Endothelial cell of umbilical vein (primary cell): ENCODE measurements at regions not wholly inside any gene's neighbourhood (a gene's known extent, or its start where the extent isn't known, plus 50 kb on each side); places are given as distances from the start of the nearest gene placed in this dataset.

Experiments used
- BruUV-seq: library from RNA; stranded (reverse); fragments of 400-500 nt; replicated peaks from 2 replicates; lab custom pipeline; 2021; lab: Mats Ljungman, UMichigan
- CTCF ChIA-PET: fragments of 300-600, 350-600 bp; sonication (Branson Sonifier 250); formaldehyde crosslinking; loops from one replicate; lab custom pipeline; 2021; ENCODE audit warnings: antibody characterized with exemption, inconsistent platforms; lab: Charles Lee
- POLR2A ChIA-PET: fragments of 300-600, 350-600 bp; sonication (Branson Sonifier 250); formaldehyde crosslinking; loops from one replicate; lab custom pipeline; 2021; ENCODE audit warnings: antibody characterized with exemption, inconsistent platforms; lab: Charles Lee
- DNase-seq: peaks from one replicate; pipeline ENCODE4 v3.0.0-alpha.2; 2011; ENCODE audit warnings: low read depth, low spot score
- FAIRE-seq: peaks from 2 replicates; lab custom pipeline; 2011; peaks lifted over from hg19 to GRCh38; lab: Jason Lieb, UNC
- H2AFZ ChIP-seq: 2 replicates; pipeline ENCODE4 v1.6.0; 2012; ENCODE audit warnings: low read depth, low read length, control low read depth, inconsistent platforms
- H3K27ac ChIP-seq: 2 replicates; pipeline ENCODE4 v1.5.1; 2011; ENCODE audit warnings: low read depth, mild to moderate bottlenecking, control low read depth, low read length, moderate library complexity; ENCODE audit not compliant: insufficient read depth
- H3K27me3 ChIP-seq, 2 experiments: 2 replicates each; pipeline versions ENCODE4 v1.6.0 to v1.6.1; 2011; ENCODE audit warnings: low read length in 2 of 2, mixed read lengths in 1 of 2; ENCODE audit not compliant: control insufficient read depth in 2 of 2, insufficient read depth in 2 of 2
- H3K36me3 ChIP-seq, 2 experiments: 2 replicates in 1 of 2; 3 replicates in 1 of 2; pipeline ENCODE4 v1.5.1; 2011; ENCODE audit warnings: low read length in 2 of 2, mild to moderate bottlenecking in 1 of 2, moderate library complexity in 1 of 2; ENCODE audit not compliant: control insufficient read depth in 2 of 2, insufficient read depth in 2 of 2; ENCODE audit errors: extremely low read depth in 1 of 2
- H3K4me1 ChIP-seq: 3 replicates; pipeline ENCODE4 v1.5.1; 2011; ENCODE audit warnings: mild to moderate bottlenecking, low read length; ENCODE audit not compliant: control insufficient read depth, insufficient read depth; ENCODE audit errors: extremely low read depth
- H3K4me2 ChIP-seq: 2 replicates; pipeline ENCODE4 v1.6.1; 2011; ENCODE audit warnings: low read length, control low read depth, mixed read lengths; ENCODE audit not compliant: insufficient read depth
- H3K4me3 ChIP-seq, 3 experiments: fragments of 200-600 bp in 1 of 3; sonication (generic), shearing (Covaris generic) in 1 of 3; replicated peaks in 1 of 3; 2 replicates each; pipeline ENCODE4 v1.5.1; 2011 to 2016; ENCODE audit warnings: control low read depth in 3 of 3, low read length in 3 of 3, mild to moderate bottlenecking in 2 of 3, inconsistent platforms in 1 of 3, low read depth in 1 of 3, moderate library complexity in 1 of 3; ENCODE audit not compliant: insufficient read depth in 1 of 3
- H3K79me2 ChIP-seq: 2 replicates; pipeline ENCODE4 v1.6.0; 2012; ENCODE audit warnings: low read length, inconsistent platforms; ENCODE audit not compliant: control insufficient read depth, insufficient read depth
- H3K9ac ChIP-seq: replicated peaks from 2 replicates; pipeline ENCODE3; 2011; ENCODE audit warnings: low read length, control low read depth; ENCODE audit not compliant: insufficient read depth; ENCODE audit errors: extremely low read depth
- H3K9me1 ChIP-seq: replicated peaks from 3 replicates; pipeline ENCODE4 v1.6.0; 2011; ENCODE audit warnings: mild to moderate bottlenecking, low read length; ENCODE audit not compliant: control insufficient read depth, insufficient read depth; ENCODE audit errors: extremely low read depth
- H3K9me3 ChIP-seq: replicated peaks from 2 replicates; pipeline ENCODE4 v1.5.1; 2012; ENCODE audit warnings: low read length, inconsistent platforms; ENCODE audit not compliant: control insufficient read depth, insufficient read depth
- H4K20me1 ChIP-seq: replicated peaks from 2 replicates; pipeline ENCODE3; 2011; ENCODE audit warnings: mild to moderate bottlenecking, low read length; ENCODE audit not compliant: control insufficient read depth, insufficient read depth; ENCODE audit errors: extremely low read depth
- EZH2 ChIP-seq: IDR thresholded peaks from 2 replicates; pipeline ENCODE4 v1.6.1; 2012; ENCODE audit warnings: borderline replicate concordance, low read depth, mild to moderate bottlenecking, moderate library complexity, low read length, inconsistent platforms; ENCODE audit not compliant: severe bottlenecking
- FOS ChIP-seq: IDR thresholded peaks from 2 replicates; pipeline ENCODE4 v1.6.1; 2011; ENCODE audit warnings: mild to moderate bottlenecking, low read length, moderate library complexity, borderline replicate concordance; ENCODE audit not compliant: insufficient read depth
- GATA2 ChIP-seq: IDR thresholded peaks from 2 replicates; pipeline ENCODE4 v1.7.0; 2011; ENCODE audit warnings: low read depth, mild to moderate bottlenecking, moderate library complexity, mixed read lengths, low read length; ENCODE audit not compliant: insufficient read length, insufficient read depth
- JUN ChIP-seq: IDR thresholded peaks from 2 replicates; pipeline ENCODE4 v1.6.1; 2011; ENCODE audit warnings: borderline replicate concordance, low read depth; ENCODE audit not compliant: insufficient read length, insufficient read depth
- MYC ChIP-seq: IDR thresholded peaks from one replicate; pipeline ENCODE4 v1.6.1; 2011; ENCODE audit warnings: mild to moderate bottlenecking, low read depth, low read length
- POLR2A ChIP-seq: IDR thresholded peaks from 2 replicates; pipeline ENCODE4 v1.6.1; 2012; ENCODE audit warnings: low read depth, mild to moderate bottlenecking, control low read depth, low read length
- POLR2AphosphoS5 ChIP-seq: IDR thresholded peaks from 2 replicates; pipeline ENCODE4 v1.6.1; 2012; ENCODE audit warnings: low read depth, mild to moderate bottlenecking, control low read depth, low read length, moderate library complexity; ENCODE audit not compliant: insufficient read depth
- dilution Hi-C: fragments of 300-500 bp; cut with MboI; formaldehyde crosslinking; loops from one replicate; pipeline ENCODE4 v1.15.0; 2019; ENCODE audit warnings: low sequenced_read_pairs; ENCODE audit not compliant: extremely low pct_ligation_motif_present
- intact Hi-C: fragments of 100-400 bp; cut with micrococcal nuclease; formaldehyde crosslinking; loops from one replicate; pipeline ENCODE4 v1.10.0; 2022
- TF ChIP-seq, protein P1 (sequence below), 2 donors: IDR thresholded peaks; 1 replicate in 1 of 2; 2 replicates in 1 of 2; pipeline ENCODE4 v1.5.1; 2011; ENCODE audit warnings: low read length in 2 of 2, mild to moderate bottlenecking in 2 of 2, moderate library complexity in 2 of 2, control low read depth in 1 of 2, inconsistent platforms in 1 of 2, low read depth in 1 of 2; ENCODE audit not compliant: insufficient read depth in 1 of 2; ENCODE audit errors: extremely low read depth in 1 of 2
- TF ChIP-seq, protein P2 (sequence below): IDR thresholded peaks from 2 replicates; pipeline ENCODE4 v1.6.1; 2011; ENCODE audit not compliant: insufficient read depth, insufficient read length

DNA sequence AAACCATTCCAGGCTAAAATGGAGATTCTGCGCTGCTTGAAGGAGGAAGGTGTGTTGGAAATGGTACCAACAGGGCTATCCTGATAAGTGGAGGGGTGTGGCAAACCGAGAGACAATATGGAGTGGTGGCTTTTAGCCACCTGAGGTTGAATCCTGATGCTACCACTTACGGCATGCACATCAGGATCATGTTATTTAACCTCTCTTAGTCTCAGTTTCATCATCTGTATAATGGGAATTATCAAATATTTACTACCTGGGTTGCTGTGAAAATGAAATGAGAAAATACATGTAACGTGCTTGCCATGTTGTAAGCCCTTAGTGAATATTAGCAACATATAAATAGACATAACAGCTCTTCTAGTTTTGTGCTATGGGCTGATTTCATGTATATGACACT is 117.1 kb downstream of the TBX19 start:
- Histone ChIP-seq H3K79me2 (no peaks in the 10 kb centered on the region), H4K20me1 (no peaks in the 10 kb centered on the region), H3K9ac (no peak overlapping the region), H3K9me3 (no peaks in the 10 kb centered on the region), H3K36me3 (no peaks in the 10 kb centered on the region), H3K4me2 (no peak overlapping the region), H3K27me3 (no peaks in the 10 kb centered on the region), H2AFZ (no peak overlapping the region), H3K9me1 (no peaks in the 10 kb centered on the region), H3K27ac (no peak overlapping the region), H3K4me1 (no peaks in the 10 kb centered on the region), H3K4me3 (no peak overlapping the region)
- DNase-seq = no peak
- intact Hi-C loops = no loop called here
- CTCF ChIA-PET = no interaction called here
- dilution Hi-C loops = no loop called here
- TF ChIP-seq JUN = no peak
- TF ChIP-seq, protein P1, sequence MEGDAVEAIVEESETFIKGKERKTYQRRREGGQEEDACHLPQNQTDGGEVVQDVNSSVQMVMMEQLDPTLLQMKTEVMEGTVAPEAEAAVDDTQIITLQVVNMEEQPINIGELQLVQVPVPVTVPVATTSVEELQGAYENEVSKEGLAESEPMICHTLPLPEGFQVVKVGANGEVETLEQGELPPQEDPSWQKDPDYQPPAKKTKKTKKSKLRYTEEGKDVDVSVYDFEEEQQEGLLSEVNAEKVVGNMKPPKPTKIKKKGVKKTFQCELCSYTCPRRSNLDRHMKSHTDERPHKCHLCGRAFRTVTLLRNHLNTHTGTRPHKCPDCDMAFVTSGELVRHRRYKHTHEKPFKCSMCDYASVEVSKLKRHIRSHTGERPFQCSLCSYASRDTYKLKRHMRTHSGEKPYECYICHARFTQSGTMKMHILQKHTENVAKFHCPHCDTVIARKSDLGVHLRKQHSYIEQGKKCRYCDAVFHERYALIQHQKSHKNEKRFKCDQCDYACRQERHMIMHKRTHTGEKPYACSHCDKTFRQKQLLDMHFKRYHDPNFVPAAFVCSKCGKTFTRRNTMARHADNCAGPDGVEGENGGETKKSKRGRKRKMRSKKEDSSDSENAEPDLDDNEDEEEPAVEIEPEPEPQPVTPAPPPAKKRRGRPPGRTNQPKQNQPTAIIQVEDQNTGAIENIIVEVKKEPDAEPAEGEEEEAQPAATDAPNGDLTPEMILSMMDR (IDR thresholded peaks at IDR 0.05; ENCODE audit: extremely low read depth in 1 of 2, insufficient read depth in 1 of 2, low read depth in 1 of 2, low read length in 2 of 2) = no peak
- no peak for TF ChIP-seq GATA2
- TF ChIP-seq, protein P2, sequence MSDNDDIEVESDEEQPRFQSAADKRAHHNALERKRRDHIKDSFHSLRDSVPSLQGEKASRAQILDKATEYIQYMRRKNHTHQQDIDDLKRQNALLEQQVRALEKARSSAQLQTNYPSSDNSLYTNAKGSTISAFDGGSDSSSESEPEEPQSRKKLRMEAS = no peak
- TF ChIP-seq FOS = no peak
- no peak for TF ChIP-seq POLR2AphosphoS5
- no peak for TF ChIP-seq MYC
- TF ChIP-seq POLR2A = no peak
- no peak for TF ChIP-seq EZH2
- FAIRE-seq = no peak
- no TSS peak for BruUV-seq
- POLR2A ChIA-PET = no interaction called here
